CD4-positive, alpha-beta memory T cell (primary cell): ENCODE measurements at regions not wholly inside any gene's neighbourhood (a gene's known extent, or its start where the extent isn't known, plus 50 kb on each side); places are given as distances from the start of the nearest gene placed in this dataset.

Experiments used
- CTCF ChIA-PET: fragments of 350-600 bp; sonication (Branson Sonifier 250); formaldehyde crosslinking; loops from one replicate; lab custom pipeline; 2021; ENCODE audit warnings: inconsistent platforms; ENCODE audit not compliant: partially characterized antibody; lab: Charles Lee
- POLR2A ChIA-PET: fragments of 350-600 bp; sonication (Branson Sonifier 250); formaldehyde crosslinking; loops from one replicate; lab custom pipeline; 2021; ENCODE audit not compliant: partially characterized antibody; lab: Charles Lee
- DNase-seq, 5 donors: peaks; one replicate each; pipeline versions ENCODE4 v3.0.0 to v3.0.0-alpha.2; 2020 to 2022; ENCODE audit warnings: mixed read lengths in 1 of 5
- H3K27ac ChIP-seq: one replicate; pipeline ENCODE4 v1.7.0; 2013; ENCODE audit warnings: low read depth, low read length
- H3K27me3 ChIP-seq: 2 replicates; pipeline ENCODE4 v1.7.0; 2013; ENCODE audit warnings: mild to moderate bottlenecking, low read length, moderate library complexity; ENCODE audit not compliant: insufficient read depth
- H3K36me3 ChIP-seq: 2 replicates; pipeline ENCODE4 v1.7.0; 2013; ENCODE audit warnings: mild to moderate bottlenecking, low read length, moderate library complexity; ENCODE audit not compliant: insufficient read depth
- H3K4me1 ChIP-seq: 2 replicates; pipeline ENCODE4 v1.7.0; 2013; ENCODE audit warnings: mild to moderate bottlenecking, low read length, moderate library complexity; ENCODE audit not compliant: insufficient read depth
- H3K4me3 ChIP-seq, 2 donors: one replicate each; pipeline ENCODE4 v1.7.0; 2013; ENCODE audit warnings: low read length in 2 of 2, mild to moderate bottlenecking in 1 of 2
- H3K9me3 ChIP-seq, 2 donors: one replicate each; pipeline ENCODE4 v1.7.0; 2013; ENCODE audit warnings: low read length in 2 of 2, control low read depth in 1 of 2; ENCODE audit not compliant: control insufficient read depth in 1 of 2
- H3K27ac Mint-ChIP-seq, 7 donors: one replicate each; pipeline ENCODE4 v1.8.0; 2020 to 2021; ENCODE audit warnings: mixed read lengths in 7 of 7, mild to moderate bottlenecking in 6 of 7, inconsistent platforms in 3 of 7, moderate library complexity in 3 of 7
- H3K27me3 Mint-ChIP-seq, 2 donors: one replicate each; pipeline ENCODE4 v1.8.0; 2020 to 2021; ENCODE audit warnings: mixed read lengths in 2 of 2
- H3K36me3 Mint-ChIP-seq, 2 donors: one replicate each; pipeline ENCODE4 v1.8.0; 2020 to 2021; ENCODE audit warnings: mixed read lengths in 2 of 2, inconsistent platforms in 1 of 2, mild to moderate bottlenecking in 1 of 2
- H3K4me1 Mint-ChIP-seq, 4 donors: one replicate each; pipeline ENCODE4 v1.8.0; 2020 to 2021; ENCODE audit warnings: mixed read lengths in 4 of 4, mild to moderate bottlenecking in 1 of 4
- H3K4me3 Mint-ChIP-seq, 8 donors: one replicate each; pipeline ENCODE4 v1.8.0; 2020 to 2021; ENCODE audit warnings: mixed read lengths in 8 of 8, mild to moderate bottlenecking in 7 of 8, moderate library complexity in 6 of 8, inconsistent platforms in 3 of 8
- H3K9me3 Mint-ChIP-seq, 8 donors: one replicate each; pipeline ENCODE4 v1.8.0; 2020 to 2021; ENCODE audit warnings: mixed read lengths in 8 of 8, mild to moderate bottlenecking in 5 of 8, inconsistent platforms in 3 of 8, moderate library complexity in 1 of 8
- intact Hi-C: fragments of 100-400 bp; cut with micrococcal nuclease; formaldehyde crosslinking; loops from one replicate; pipeline ENCODE4 v1.15.1; 2023

- H3K27me3 Mint-ChIP-seq, result no peaks in the 10 kb centered on the region
Observed at GRCh38 chr4:57640391-57641100, 530.4 kb upstream of the IGFBP7 start.

DNA sequence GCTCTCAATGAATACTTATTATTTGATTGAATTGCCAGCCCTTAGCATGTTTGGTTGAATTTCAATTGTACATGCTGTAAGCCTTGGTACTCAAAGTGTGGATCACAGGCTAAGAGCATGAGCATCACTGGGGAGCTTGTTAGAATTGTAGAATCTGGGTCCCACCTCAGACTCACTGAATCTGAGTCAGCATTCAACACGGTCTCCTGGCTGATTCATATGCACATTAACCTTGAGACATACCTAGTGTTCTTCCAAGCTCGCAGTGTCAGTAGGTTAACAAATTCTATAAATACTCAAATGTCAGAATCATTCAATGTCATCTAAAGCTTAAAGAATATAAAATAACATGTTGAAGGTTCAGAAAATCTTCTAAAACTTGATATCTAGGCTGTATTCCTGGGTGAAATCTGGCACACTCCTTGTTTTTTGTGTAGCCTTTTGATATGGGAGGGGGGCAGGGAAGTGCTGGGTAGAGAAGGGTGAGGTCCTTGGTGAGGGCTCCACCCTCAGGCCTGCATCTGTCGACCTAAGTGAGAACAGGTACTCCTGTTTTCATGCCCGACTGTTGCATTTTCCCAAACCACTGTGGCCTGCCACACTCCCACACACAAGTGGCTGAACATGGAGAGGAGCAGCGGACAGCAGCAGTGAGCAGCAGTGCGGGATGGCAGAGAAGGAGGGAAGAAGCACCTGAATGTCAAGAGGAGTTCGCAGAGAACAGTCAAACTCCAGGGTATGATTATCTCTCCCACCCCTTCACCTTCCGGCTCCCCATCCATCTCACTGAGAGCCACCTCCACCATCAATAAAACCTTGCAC, 529.6 kb upstream of the IGFBP7 start:
- Histone ChIP-seq H3K4me3 (no peak overlapping the region), H3K27ac (no peak overlapping the region), H3K36me3 (no peaks in the 10 kb centered on the region), H3K9me3 (no peaks in the 10 kb centered on the region), H3K27me3 (no peaks in the 10 kb centered on the region), H3K4me1 (no peaks in the 10 kb centered on the region)
- H3K27me3 Mint-ChIP-seq, result no peaks in the 10 kb centered on the region
- H3K9me3 Mint-ChIP-seq, result peaks cover 0 to 2% (median 0%) of the 10 kb centered on the region in 8 donors
- H3K36me3 Mint-ChIP-seq, result no peaks in the 10 kb centered on the region
- CTCF ChIA-PET, result no interaction called here
- no peaks in the 10 kb centered on the region for H3K4me1 Mint-ChIP-seq
- H3K27ac Mint-ChIP-seq, result no peak overlapping the region
- no peak overlapping the region for H3K4me3 Mint-ChIP-seq
- intact Hi-C loops, result no loop called here
- POLR2A ChIA-PET, result no interaction called here
- DNase-seq, result peak in 1 of 5 donors; percentile 33

More at GRCh38 chr4:57640391-57641100, 530.4 kb upstream of the IGFBP7 start:
- Histone ChIP-seq H3K4me1 (no peaks in the 10 kb centered on the region), H3K36me3 (no peaks in the 10 kb centered on the region), H3K27me3 (no peaks in the 10 kb centered on the region), H3K9me3 (no peaks in the 10 kb centered on the region), H3K27ac (no peak overlapping the region), H3K4me3 (no peak overlapping the region)
- H3K36me3 Mint-ChIP-seq, result no peaks in the 10 kb centered on the region
- H3K4me1 Mint-ChIP-seq, result no peaks in the 10 kb centered on the region
- DNase-seq, result no peak
- POLR2A ChIA-PET, result no interaction called here
- CTCF ChIA-PET, result no interaction called here
- H3K4me3 Mint-ChIP-seq, result no peak overlapping the region
- H3K9me3 Mint-ChIP-seq, result peaks cover 0 to 2% (median 0%) of the 10 kb centered on the region in 8 donors
- intact Hi-C loops, result no loop called here
- H3K27ac Mint-ChIP-seq, result no peak overlapping the region

GRCh38 chr4:57635910-57636309, 525.7 kb upstream of the IGFBP7 start:
- no peak overlapping the region for H3K4me3 ChIP-seq
- H3K9me3 ChIP-seq, result no peaks in the 10 kb centered on the region
- H3K4me1 ChIP-seq, result no peaks in the 10 kb centered on the region
- no peaks in the 10 kb centered on the region for H3K36me3 ChIP-seq
- no peaks in the 10 kb centered on the region for H3K36me3 Mint-ChIP-seq
- H3K27ac ChIP-seq, result no peak overlapping the region
- H3K27me3 ChIP-seq, result no peaks in the 10 kb centered on the region
- POLR2A ChIA-PET, result no interaction called here
- CTCF ChIA-PET, result no interaction called here
- no peak for DNase-seq
- no peak overlapping the region for H3K27ac Mint-ChIP-seq
- intact Hi-C loops, result no loop called here
- peaks cover 0 to 5% (median under 1%) of the 10 kb centered on the region in 8 donors for H3K9me3 Mint-ChIP-seq
- no peaks in the 10 kb centered on the region for H3K27me3 Mint-ChIP-seq
- H3K4me1 Mint-ChIP-seq, result no peaks in the 10 kb centered on the region
- no peak overlapping the region for H3K4me3 Mint-ChIP-seq

- CTCF ChIA-PET, result no interaction called here
- Histone ChIP-seq H3K27me3 (no peaks in the 10 kb centered on the region), H3K27ac (no peak overlapping the region), H3K4me1 (no peaks in the 10 kb centered on the region), H3K4me3 (no peak overlapping the region), H3K36me3 (no peaks in the 10 kb centered on the region), H3K9me3 (no peaks in the 10 kb centered on the region)
- no peak for DNase-seq
- H3K36me3 Mint-ChIP-seq, result no peaks in the 10 kb centered on the region
- H3K27me3 Mint-ChIP-seq, result no peaks in the 10 kb centered on the region
- POLR2A ChIA-PET, result no interaction called here
- H3K27ac Mint-ChIP-seq, result no peak overlapping the region
- intact Hi-C loops, result no loop called here
- H3K4me3 Mint-ChIP-seq, result no peak overlapping the region
- peaks cover 0 to 8% (median 4%) of the 10 kb centered on the region in 8 donors for H3K9me3 Mint-ChIP-seq
- no peaks in the 10 kb centered on the region for H3K4me1 Mint-ChIP-seq
Observed at GRCh38 chr4:57633212-57633859, 523.2 kb upstream of the IGFBP7 start.

- no peaks in the 10 kb centered on the region for H3K4me1 Mint-ChIP-seq
- no peaks in the 10 kb centered on the region for H3K27me3 ChIP-seq
- CTCF ChIA-PET, result no interaction called here
- no peak for DNase-seq
- no peaks in the 10 kb centered on the region for H3K4me1 ChIP-seq
- no peak overlapping the region for H3K27ac Mint-ChIP-seq
- H3K36me3 ChIP-seq, result no peaks in the 10 kb centered on the region
- no peaks in the 10 kb centered on the region for H3K27me3 Mint-ChIP-seq
- no peaks in the 10 kb centered on the region for H3K9me3 ChIP-seq
- peaks cover 0 to 10% (median 5%) of the 10 kb centered on the region in 8 donors for H3K9me3 Mint-ChIP-seq
- POLR2A ChIA-PET, result no interaction called here
- H3K36me3 Mint-ChIP-seq, result no peaks in the 10 kb centered on the region
- intact Hi-C loops, result no loop called here
- H3K27ac ChIP-seq, result no peak overlapping the region
- no peak overlapping the region for H3K4me3 ChIP-seq
- H3K4me3 Mint-ChIP-seq, result no peak overlapping the region
Observed at GRCh38 chr4:57632564-57632963, 522.4 kb upstream of the IGFBP7 start.

DNA sequence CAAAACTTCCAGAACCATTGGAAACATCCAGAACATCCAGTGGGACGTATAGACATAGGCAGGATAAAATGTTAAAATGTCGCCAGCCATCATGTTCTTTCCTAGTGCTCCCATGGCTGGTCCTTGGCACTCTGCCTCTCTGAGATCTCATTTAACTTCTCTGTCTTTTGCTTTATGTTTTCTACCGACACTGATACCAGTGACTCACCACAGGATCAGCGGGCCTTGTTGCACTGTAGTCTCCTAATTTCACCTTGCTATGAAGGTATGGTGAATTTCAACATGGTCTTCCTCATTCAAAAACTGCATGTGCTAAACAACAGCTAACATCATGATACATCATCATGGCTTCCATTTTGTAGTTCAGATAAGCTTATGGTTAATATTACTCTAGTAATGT, 521.0 kb upstream of the IGFBP7 start:
- intact Hi-C loops, result no loop called here
- H3K4me1 Mint-ChIP-seq, result no peaks in the 10 kb centered on the region

GRCh38 chr4:57628004-57628403, 517.8 kb upstream of the IGFBP7 start:
- POLR2A ChIA-PET, result no interaction called here
- no peaks in the 10 kb centered on the region for H3K27me3 Mint-ChIP-seq

More for the DNA sequence above, 521.0 kb upstream of the IGFBP7 start:
- no peaks in the 10 kb centered on the region for H3K4me1 ChIP-seq
- H3K27me3 ChIP-seq, result no peaks in the 10 kb centered on the region
- no peaks in the 10 kb centered on the region for H3K36me3 ChIP-seq
- H3K27ac ChIP-seq, result no peak overlapping the region
- no peak overlapping the region for H3K4me3 Mint-ChIP-seq
- H3K9me3 Mint-ChIP-seq, result peaks cover 2 to 10% (median 6%) of the 10 kb centered on the region in 8 donors
- H3K9me3 ChIP-seq, result no peaks in the 10 kb centered on the region
- CTCF ChIA-PET, result no interaction called here
- H3K4me3 ChIP-seq, result no peak overlapping the region
- POLR2A ChIA-PET, result no interaction called here
- DNase-seq, result no peak
- H3K27me3 Mint-ChIP-seq, result no peaks in the 10 kb centered on the region
- H3K36me3 Mint-ChIP-seq, result no peaks in the 10 kb centered on the region
- H3K27ac Mint-ChIP-seq, result no peak overlapping the region

More at GRCh38 chr4:57628004-57628403, 517.8 kb upstream of the IGFBP7 start:
- Mint-ChIP-seq H3K4me1 (no peaks in the 10 kb centered on the region), H3K27ac (no peak overlapping the region), H3K9me3 (peaks cover 2 to 22% (median 9%) of the 10 kb centered on the region in 8 donors), H3K36me3 (no peaks in the 10 kb centered on the region), H3K4me3 (no peak overlapping the region)
- H3K4me3 ChIP-seq, result no peak overlapping the region
- H3K9me3 ChIP-seq, result no peaks in the 10 kb centered on the region
- no peak overlapping the region for H3K27ac ChIP-seq
- CTCF ChIA-PET, result no interaction called here
- no peak for DNase-seq
- no peaks in the 10 kb centered on the region for H3K4me1 ChIP-seq
- H3K36me3 ChIP-seq, result no peaks in the 10 kb centered on the region
- H3K27me3 ChIP-seq, result no peaks in the 10 kb centered on the region
- intact Hi-C loops, result no loop called here
